ENCODE measurements at regions not wholly inside any gene's neighbourhood (a gene's known extent, or its start where the extent isn't known, plus 50 kb on each side); places are given as distances from the start of the nearest gene placed in this dataset.

- no peaks in the 10 kb centered on the region for H3K9me2 ChIP-seq
- no peaks in the 10 kb centered on the region for H3K4me1 ChIP-seq (ENCODE audit: control insufficient read depth in 1 of 2, insufficient read depth in 2 of 2, low read depth in 1 of 2, low read length in 1 of 2)
- no peaks in the 10 kb centered on the region; the same call in 1 of the 2 replicates for H3K27me3 ChIP-seq (ENCODE audit: insufficient read depth)
- H3F3A ChIP-seq (replicated peaks; ENCODE audit: insufficient read depth) = no peaks in the 10 kb centered on the region
- no peak for TF ChIP-seq FOSL2 (IDR thresholded peaks at IDR 0.05; ENCODE audit: borderline replicate concordance, low read depth)
- TF ChIP-seq YY1 (IDR thresholded peaks at IDR 0.05; ENCODE audit: low read depth) = no peak
- no peak for TF ChIP-seq EZH2phosphoT487 (IDR thresholded peaks at IDR 0.05; ENCODE audit: borderline replicate concordance, low read depth)
- TF ChIP-seq TAF1 (IDR thresholded peaks at IDR 0.05; ENCODE audit: borderline replicate concordance, low read depth, low read length) = no peak
- no peaks in the 10 kb centered on the region for H3K9me3 ChIP-seq
- H3K36me3 ChIP-seq (replicated peaks in 1 of 2; ENCODE audit: control insufficient read depth in 1 of 2, insufficient read depth in 2 of 2, low read length in 1 of 2) = no peaks in the 10 kb centered on the region
- H3K4me3 ChIP-seq (ENCODE audit: low read depth in 2 of 2, low read length in 1 of 2) = no peak overlapping the region
- no peak overlapping the region for H3K27ac ChIP-seq (ENCODE audit: low read depth in 2 of 2, low read length in 1 of 2)
- H3K9ac ChIP-seq = no peak overlapping the region
- H4K20me1 ChIP-seq (ENCODE audit: insufficient read depth) = no peaks in the 10 kb centered on the region
- H2AFZ ChIP-seq (ENCODE audit: low read depth) = no peak overlapping the region
- WGBS (ENCODE audit: low lambda C conversion rate) = 25% methylated on average over 1 of the region's 1 CpG
- H3K79me2 ChIP-seq (ENCODE audit: insufficient read depth) = no peaks in the 10 kb centered on the region
- no peak for DNase-seq
- POLR2A ChIA-PET = no interaction called here
- CTCF ChIA-PET = interaction anchor here (1.2 to 2.3 kb wide), 4 partner anchors 10 to 880 kb away, joined by 3 to 9 read pairs (median 6); no protein-coding TSS in a partner anchor
- no peak overlapping the region for H3K4me2 ChIP-seq
Measured at GRCh38 chr13:76024151-76024550, 388.0 kb downstream of the LMO7 start.

GRCh38 chr13:76023652-76024051 is 387.5 kb downstream of the LMO7 start:
- Histone ChIP-seq H3K4me1 (ENCODE audit: control insufficient read depth in 1 of 2, insufficient read depth in 2 of 2, low read depth in 1 of 2, low read length in 1 of 2) (no peaks in the 10 kb centered on the region), H3K36me3 (replicated peaks in 1 of 2; ENCODE audit: control insufficient read depth in 1 of 2, insufficient read depth in 2 of 2, low read length in 1 of 2) (no peaks in the 10 kb centered on the region), H3K9ac (no peak overlapping the region), H3K9me3 (no peaks in the 10 kb centered on the region), H3K79me2 (ENCODE audit: insufficient read depth) (no peaks in the 10 kb centered on the region), H3K9me2 (no peaks in the 10 kb centered on the region), H3K27me3 (ENCODE audit: insufficient read depth) (no peaks in the 10 kb centered on the region; the same call in 1 of the 2 replicates), H2AFZ (ENCODE audit: low read depth) (no peak overlapping the region), H3F3A (replicated peaks; ENCODE audit: insufficient read depth) (no peaks in the 10 kb centered on the region), H3K4me3 (ENCODE audit: low read depth in 2 of 2, low read length in 1 of 2) (no peak overlapping the region), H3K27ac (ENCODE audit: low read depth in 2 of 2, low read length in 1 of 2) (no peak overlapping the region), H3K4me2 (no peak overlapping the region), H4K20me1 (ENCODE audit: insufficient read depth) (no peaks in the 10 kb centered on the region)
- TF ChIP-seq TEAD4 (IDR thresholded peaks at IDR 0.05; ENCODE audit: borderline replicate concordance, insufficient read depth) (no peak), POLR2AphosphoS5 (IDR thresholded peaks at IDR 0.05; ENCODE audit: low read depth, low read length) (no peak), TAF1 (IDR thresholded peaks at IDR 0.05; ENCODE audit: borderline replicate concordance, low read depth, low read length) (no peak), EZH2phosphoT487 (IDR thresholded peaks at IDR 0.05; ENCODE audit: borderline replicate concordance, low read depth) (no peak), ELF1 (IDR thresholded peaks at IDR 0.05) (no peak), GATA2 (CRISPR knock-in tag; IDR thresholded peaks at IDR 0.05) (no peak), MEF2A (IDR thresholded peaks at IDR 0.05; ENCODE audit: borderline replicate concordance, low read depth) (no peak), SIN3A (IDR thresholded peaks at IDR 0.05; ENCODE audit: borderline replicate concordance, low read depth, low read length) (no peak), CTCF (IDR thresholded peaks at IDR 0.05) (no peak), CHD2 (IDR thresholded peaks at IDR 0.05; ENCODE audit: low read length, partially characterized antibody) (no peak), PBX3 (IDR thresholded peaks at IDR 0.05) (no peak), FOXM1 (IDR thresholded peaks at IDR 0.05; ENCODE audit: low read depth) (no peak), NRF1 (IDR thresholded peaks at IDR 0.05; ENCODE audit: low read depth, low read length) (no peak), USF2 (IDR thresholded peaks at IDR 0.05; ENCODE audit: borderline replicate concordance, low read depth, low read length) (no peak)
- WGBS (ENCODE audit: low lambda C conversion rate) = 5% methylated on average over 2 of the region's 2 CpGs
- DNase-seq = no peak
- CTCF ChIA-PET = interaction anchor here (1.2 to 2.3 kb wide), 4 partner anchors 10 to 880 kb away, joined by 3 to 9 read pairs (median 4); no protein-coding TSS in a partner anchor
- POLR2A ChIA-PET = no interaction called here
